ENCODE measurements at regions not wholly inside any gene's neighbourhood (a gene's known extent, or its start where the extent isn't known, plus 50 kb on each side); places are given as distances from the start of the nearest gene placed in this dataset.
"Not testable (repeated sequence)": the region's sequence is repeated elsewhere in the genome, so short reads cannot be mapped to it uniquely, and the experiment has no call there.

DNA sequence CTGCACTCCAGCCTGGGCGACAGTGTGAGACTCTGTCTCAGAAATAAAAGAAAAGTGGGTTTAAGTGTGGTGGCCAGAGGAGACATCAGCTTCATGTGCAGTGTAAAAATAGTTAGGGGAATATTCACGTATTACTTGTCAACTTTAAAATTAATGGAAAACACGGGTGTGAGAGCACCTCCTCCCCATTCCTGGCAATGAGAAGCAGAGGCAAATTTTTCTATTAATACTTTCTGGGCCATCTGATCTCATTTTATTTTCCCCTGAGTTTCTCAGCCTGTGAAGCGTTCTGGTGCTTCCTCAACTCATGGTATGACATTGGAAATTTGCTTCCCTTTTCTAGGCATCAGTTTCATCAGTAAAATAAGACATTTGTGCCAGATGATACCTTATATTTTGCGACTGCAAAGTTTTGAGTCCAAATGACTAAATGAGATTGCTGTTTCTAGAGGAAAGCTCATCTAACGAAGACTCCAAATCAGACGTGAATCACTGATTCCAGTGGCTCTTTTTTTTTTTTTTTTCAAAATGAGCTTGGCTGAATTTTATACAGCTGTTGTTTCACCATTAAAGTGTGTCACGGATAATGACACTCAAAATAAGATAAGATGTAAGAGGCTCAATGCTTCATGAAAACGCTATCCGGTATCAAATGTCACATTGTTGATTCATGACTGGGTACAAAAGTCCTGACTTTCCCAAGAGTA lies 104.6 kb downstream of the MSX2 start:
- no peak for DNase-seq

DNA sequence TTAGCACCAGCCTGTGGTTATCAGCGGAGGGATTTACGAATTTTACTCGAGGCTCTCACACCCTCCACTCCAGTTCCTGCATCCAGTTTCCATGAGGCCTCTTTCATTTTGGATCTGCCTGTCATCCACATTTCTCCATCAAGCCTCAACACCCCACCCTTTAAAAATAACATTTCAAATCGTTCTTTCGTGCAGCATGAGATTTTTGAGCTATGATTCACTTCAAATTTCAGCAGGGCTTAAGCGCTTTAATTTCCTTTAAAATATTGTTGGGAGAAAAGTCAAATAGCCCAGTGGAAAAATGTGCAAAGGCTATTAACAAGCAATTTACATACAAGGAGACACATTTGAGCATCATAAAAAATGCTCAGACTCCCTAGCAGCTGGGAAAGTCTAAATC lies 103.2 kb downstream of the MSX2 start:
- DNase-seq = no peak

DNA sequence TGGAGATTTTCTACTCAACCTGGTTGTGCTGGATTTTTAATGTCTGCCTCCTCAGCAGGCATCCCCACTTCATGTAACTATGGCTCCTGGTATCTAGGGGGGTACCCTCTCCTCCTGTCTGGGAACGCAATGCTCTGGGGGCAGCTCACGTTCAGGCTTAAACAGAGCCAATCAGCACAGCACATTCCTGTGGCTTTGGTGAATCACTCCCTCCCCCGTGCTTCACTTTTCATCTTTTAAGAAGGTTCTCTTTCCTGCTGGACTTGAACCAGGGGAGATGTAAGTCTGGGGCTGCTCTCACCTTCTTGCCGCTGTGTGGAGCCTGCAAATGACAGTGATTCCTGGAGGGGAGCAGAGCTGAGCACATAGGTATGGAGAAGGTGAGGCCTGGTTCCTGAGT lies 101.2 kb downstream of the MSX2 start:
- DNase-seq = no peak

DNA sequence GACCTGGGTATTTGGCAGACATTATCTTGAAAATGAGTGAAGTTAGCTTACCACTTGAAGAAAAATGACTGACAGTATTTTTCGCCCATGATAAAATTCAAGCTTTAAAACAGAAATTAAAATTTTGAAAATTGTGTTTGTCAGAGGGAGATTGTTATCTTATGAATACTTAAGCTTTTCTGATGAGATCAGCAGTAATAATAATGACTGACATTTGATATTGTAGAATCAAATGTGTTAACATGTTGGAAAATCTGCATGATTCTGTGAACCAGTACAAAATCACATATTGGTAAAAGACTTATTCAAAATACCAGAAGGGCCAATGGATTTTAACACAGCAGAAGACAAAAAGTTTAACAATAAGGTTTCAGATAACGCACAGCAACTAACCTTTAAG lies 94.0 kb downstream of the MSX2 start:
- DNase-seq = no peak

DNA sequence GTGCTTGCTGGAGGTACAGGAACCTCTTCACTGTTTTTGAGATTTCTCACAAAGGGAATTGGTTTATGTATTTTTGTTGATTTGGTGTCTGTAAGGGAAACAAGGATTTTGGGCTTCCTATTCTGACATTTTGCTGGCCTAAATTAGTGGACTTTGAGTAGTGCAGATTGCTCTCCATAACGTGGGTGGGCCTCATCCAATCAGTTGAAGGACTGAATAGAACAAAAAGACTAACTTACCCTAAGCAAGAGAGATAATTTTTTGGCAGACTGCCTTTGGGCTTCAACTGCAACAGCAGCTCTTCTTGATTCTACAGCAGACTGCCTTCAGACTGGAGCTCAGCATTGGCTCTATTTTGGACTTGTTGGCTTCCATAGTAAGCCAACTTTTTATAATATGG lies 93.2 kb downstream of the MSX2 start:
- DNase-seq = no peak

DNA sequence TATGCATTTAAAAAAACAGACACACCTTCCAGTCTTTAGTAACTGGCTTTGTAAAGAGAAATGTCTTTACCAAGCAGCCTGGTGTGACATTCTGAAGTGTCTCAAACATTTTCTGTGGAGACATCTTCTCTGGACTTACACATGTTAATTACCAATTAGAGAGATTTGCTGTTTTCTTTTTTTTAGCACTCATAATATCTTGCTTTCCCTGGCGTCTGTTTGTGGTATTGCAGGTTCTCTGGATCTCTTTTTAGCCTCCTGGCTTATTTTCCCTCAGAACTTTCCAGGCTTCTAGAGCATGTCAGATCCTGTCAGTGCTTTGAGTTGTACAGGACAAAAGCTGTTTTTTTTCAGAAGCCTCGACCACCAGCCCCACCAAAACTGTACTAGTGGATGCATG lies 92.5 kb downstream of the MSX2 start:
- DNase-seq = no peak

DNA sequence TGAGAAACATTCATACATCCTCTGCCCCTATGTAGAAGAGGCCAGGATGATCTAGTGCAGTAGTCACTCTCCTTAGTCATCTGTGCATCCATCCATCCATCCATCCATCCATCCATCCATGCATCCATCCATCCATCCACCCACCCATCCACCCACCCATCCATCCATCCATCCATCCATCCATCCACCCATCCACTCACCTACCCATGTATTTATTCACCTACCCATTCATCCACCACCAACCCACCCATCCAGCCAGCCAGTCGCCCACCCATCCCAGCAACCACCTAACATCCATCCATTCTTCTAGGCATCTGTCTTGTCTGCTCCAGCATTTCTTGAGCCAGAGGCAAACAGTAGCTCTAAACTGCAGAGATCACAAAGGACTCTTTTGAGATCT lies 87.1 kb downstream of the MSX2 start:
- no peak for DNase-seq

DNA sequence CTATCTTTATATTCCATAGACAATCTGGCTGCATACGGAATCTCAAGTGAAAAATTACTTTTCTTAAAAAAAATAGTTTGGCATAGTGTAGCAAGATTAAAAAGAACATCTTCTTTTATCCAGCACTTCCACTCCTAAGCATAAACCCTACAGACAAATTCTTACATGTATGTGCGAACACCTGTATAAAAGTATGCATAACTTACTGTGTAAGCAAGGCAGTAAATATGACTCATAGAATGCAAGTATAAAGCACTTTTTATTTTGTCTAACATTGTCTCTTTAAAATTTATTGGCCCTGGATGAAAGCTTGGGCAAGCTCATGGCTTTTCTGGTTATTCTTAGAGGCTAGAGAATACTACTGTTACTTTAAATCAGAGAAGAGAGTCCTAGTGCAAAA lies 86.4 kb downstream of the MSX2 start:
- no peak for DNase-seq

DNA sequence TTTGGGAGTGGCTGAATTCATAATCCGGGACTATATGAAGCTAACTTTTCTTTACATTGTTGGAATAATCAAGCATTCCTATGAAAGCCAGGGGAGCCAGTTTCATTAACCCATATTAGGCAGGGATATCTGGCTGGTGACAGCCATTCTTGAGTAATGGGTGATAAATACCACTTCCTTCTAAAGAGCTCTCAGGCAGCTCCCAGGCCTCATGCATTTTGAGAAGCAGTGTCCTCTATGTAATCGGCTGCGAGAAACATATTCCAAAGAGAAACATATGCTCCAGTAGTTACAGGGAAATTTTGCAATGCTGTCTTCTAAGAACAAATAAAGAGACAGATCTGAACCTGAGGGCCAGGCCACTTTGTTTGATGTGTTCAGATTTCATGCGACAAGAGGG lies 83.1 kb downstream of the MSX2 start:
- DNase-seq = no peak

DNA sequence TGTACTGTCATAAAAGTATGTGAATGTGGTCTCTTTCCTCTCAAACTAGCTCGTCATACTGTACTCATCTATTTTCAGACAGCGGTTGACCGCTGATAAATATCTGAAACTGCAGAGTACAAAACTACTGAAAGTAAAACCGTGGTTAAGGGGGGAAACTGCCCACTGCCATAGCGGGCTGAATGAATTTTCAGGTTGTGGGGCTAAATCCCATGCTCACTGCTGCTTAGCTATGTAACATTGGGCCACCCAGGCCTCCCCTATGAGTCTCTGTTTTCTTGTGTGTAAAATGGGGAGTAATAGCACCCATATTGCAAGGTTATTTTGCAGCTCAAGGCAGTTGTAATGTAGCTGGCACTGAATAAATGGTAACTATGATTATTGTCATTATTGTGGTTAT lies 82.3 kb downstream of the MSX2 start:
- no peak for DNase-seq

DNA sequence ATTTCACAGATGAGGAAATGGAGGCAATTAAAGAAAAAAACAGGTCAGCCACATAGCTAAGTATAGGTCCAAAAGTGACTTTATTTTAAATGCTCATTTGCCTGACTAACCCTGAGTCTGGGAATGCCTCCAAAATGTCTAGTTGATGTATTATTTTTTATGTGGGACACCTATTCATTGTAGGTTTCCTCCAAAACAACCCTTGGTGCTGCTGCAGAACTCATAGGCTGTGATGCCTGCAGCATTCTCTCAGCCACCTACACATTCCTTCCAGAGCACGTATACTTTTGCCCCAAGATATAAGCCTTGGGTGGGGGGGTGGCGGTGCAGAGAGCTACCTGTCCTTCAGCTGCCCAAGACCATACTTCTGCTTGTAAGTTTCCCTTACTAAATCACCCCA lies 77.4 kb downstream of the MSX2 start:
- DNase-seq = no peak

DNA sequence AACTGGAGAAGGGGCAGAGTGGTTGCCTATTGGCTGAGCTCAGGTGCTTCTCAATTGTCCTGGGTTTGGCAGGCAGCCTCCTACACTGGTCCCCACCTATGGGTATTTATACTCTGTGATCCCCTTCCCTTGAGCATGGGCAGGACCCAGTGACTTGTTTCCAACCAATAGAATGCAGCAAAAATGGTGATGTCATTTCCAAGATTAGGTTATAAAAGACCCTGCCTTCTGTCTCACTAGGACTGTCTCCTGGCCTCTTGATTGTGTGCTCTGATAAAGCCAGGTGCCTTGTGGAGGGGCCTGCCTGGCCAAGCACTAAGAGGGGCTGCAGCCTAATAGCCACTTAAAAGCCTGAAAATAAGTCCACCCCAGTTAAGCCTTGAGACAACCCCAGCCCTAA lies 76.1 kb downstream of the MSX2 start:
- DNase-seq = no peak

DNA sequence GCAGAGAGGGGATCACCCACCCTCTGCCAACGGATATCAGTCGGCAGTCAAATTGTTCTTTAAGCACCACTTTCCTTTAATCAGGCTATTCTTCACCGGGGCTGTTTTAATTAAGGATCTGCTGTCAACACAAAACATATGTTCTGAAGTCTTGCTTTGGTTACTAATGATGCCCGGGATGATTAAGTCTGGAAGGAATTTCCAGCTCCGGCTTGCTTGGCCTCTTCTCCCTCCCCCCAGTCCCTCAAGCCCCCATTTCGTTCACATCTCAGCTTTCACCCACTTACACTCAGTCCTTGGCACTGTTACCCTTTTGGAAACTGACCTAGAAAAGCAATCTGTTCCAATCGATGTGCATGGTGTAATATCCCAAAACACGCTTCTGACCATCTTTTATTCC lies 74.7 kb downstream of the MSX2 start:
- DNase-seq = no peak

DNA sequence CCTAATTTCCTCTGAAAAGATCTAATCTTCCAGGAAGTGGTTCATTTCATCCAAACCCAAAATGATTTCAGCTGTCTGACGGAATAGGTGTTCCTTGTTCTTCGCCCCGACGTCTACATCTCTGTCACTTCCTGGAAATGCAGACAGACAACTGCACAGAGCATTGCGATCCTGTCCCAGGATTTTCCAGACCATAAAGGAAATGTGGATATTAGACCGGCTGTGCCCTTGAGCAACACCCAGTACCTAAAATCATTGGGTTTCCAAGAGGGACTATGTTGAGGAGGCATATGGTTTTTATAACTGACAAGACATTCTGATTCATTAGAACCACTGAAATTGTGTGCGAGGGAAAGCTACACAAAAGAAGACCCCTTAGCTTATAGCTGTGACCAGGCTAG lies 74.2 kb downstream of the MSX2 start:
- DNase-seq = no peak

DNA sequence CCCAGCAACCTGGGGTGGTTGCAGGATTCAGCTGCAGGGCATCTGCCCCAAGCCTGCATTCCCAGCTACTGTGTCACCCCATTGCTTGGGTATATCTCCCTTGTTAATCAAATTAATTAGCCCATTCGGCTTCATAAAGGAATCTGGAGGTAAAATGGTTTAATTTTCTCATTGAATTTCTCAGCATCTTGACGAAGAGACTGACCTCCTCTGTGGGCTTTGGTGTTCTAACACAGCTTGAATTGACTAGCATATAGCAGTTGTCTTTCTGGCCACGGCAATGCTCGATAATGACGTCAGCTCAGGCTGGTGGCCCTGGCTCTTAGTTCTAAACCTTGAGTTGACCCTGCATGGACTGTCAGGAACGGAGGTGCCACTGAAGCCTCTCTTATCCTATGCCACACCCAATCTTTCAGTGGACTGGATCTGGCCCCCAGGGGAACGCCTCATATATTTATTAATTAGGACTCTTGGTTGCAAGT lies 72.4 kb downstream of the MSX2 start:
- DNase-seq = no peak

DNA sequence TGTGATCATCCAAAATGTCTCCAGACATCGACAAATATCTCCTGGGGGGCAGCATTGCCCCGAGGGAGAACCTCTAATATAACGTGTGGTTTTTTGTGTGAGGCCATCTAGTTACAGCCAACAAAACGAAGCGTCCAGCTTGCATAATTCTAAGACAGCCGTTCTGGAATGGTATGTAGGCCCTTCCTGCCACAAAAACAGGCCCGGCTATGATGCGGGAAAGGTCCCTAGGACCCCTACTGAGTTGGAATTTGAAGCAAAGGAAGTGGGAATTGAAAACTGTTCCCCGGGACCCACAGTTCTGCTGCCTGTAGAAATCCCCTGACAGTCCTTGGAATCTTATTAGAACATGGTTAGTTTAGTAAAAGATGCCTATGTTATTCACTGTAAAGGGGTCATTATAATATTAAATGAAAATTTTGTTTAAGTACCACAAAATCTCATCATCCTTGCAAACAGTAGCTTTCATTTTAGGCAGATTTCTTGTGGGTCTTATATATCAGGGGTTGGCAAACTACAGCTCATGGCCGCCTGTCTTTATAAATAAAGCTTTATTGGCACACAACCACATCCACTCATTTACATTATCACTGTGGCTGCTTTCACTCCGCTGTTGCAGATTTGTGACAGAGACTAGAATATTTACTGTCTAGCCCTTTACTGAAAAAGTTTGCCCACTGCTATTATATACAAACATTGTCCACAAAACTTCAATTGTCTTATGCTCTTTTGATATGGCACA lies 70.7 kb downstream of the MSX2 start:
- DNase-seq = no peak

DNA sequence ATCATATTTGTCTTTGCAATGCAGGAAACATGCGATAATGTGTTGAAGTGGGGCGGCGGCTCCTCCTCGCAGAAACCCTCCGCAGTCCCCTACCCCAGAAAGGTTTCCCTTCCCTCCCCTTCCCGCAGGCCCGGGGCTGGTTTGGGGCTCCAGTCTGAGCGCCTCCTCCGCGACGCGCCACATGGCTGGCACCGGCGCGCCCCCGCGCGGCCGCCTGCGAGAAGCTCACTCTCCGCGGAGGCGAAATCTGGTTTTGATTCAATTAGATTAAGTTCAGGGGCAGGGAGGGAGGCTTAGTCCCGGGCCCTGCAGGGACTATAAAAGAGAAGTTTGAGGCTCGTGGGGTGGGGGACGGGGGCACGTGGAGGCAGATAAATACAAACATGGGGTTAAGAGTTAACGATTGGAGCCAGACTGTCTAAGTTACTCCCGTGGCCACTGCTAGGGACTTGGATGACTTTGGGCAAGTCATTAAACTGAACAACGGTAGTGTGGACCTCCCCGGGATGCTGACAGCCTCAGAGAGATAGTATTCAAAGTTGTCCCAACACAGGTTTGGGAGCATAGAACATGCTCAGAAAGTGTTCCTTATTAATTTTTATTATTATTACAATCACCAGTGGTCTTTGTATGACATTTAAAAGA lies 69.4 kb downstream of the MSX2 start:
- DNase-seq = peak; percentile 9 to 30

DNA sequence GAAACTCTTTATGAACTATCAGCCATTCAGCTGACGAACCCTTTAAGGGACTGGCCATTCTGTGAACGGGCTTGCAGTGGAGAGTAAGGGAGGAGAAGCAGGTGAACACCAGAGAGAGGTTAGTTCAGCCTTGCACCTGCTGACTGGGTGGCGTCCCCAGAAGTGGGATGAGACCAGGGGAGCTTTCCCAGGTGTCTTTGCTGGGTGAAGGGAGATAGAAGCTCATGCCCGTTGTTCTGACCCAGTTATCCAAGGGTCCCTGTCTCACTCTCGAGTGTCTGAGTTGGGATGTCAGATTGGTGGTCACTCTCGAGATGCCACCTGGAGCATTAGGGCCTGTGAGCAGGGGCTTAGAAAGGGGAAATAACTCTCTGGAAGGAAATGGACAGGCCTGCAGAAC lies 68.7 kb downstream of the MSX2 start:
- DNase-seq = no peak

DNA sequence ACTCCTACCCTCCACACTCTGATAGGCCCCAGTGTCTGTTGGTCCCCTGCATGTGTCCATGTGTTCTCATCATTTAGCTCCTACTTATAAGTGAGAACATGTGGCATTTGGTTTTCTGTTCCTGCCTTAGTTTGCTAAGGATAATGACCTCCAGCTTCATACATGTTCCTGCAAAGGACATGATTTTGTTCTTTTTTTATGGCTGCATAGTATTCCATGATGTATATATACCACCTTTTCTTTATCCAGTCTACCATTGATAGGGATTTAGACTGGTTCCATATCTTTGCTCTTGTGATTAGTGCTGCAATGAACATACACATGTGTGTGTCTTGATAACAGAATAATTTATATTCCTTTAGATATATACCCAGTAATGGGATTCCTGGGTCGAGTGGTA lies 67.9 kb downstream of the MSX2 start:
- not testable (repeated sequence) for DNase-seq

DNA sequence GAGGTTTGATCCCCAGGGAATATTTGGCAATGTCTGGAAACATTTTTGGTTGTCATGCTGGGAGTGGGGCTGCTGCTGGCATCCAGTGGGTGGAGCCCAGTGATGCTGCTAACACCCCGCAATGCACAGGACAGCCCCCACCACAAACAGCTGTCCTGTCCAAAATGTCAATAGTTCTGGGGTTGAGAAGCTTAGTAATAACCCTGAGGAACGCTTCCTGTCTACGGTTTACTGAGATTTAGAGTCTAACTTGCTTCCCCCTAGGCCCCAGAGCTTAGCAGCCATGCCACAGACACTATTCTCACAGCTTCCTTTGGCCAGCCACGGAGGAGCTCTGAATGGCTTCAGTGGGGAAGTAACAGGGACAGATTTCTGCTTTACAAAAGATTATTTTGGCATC lies 66.5 kb downstream of the MSX2 start:
- no peak for DNase-seq

DNA sequence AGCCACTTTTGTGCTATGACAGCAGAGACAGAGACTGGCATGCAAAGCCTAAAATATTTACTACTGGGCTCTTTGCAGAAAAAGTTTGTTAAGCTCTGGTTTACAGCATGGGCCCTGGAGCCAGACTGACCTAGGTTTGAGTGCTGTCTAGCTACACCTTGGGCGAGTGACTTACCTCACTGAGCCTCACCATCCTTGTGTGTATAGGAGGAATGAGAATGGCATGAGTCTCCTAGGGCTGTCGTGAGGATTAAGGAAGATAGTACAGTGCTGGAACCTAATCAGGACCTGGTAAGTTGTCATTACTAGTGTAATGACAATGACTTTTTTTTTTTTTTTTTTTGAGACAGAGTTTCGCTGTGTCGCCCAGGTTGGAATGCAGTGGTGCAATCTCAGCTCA lies 65.2 kb downstream of the MSX2 start:
- no peak for DNase-seq

DNA sequence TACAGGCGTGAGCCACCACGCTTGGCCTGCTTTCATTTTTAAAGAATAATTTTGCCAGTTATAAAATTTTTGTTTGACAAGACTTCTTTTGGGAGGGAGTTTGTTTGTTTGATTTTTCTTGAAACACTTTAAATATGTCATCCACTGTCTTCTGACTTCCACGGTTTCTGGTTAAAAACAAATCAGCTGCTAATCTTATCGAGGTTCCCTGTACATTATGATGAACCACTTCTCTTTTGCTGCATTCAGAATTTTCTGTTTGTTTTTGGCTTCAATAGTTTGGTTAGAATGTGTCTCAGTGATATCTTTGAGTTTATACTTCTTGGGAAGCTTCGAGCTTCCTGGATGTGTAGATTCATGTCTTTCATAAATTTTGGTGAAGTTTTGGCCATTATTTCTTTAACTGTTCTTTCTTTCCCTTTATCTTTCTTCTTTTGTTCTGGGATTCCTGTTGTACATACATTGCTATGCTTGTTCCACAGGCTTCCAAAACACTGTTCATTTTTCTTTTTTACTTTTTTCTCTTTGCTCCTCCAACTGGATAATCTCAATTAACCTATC lies 60.8 kb downstream of the MSX2 start:
- no peak for DNase-seq
